ENCODE measurements at regions not wholly inside any gene's neighbourhood (a gene's known extent, or its start where the extent isn't known, plus 50 kb on each side); places are given as distances from the start of the nearest gene placed in this dataset.

DNA sequence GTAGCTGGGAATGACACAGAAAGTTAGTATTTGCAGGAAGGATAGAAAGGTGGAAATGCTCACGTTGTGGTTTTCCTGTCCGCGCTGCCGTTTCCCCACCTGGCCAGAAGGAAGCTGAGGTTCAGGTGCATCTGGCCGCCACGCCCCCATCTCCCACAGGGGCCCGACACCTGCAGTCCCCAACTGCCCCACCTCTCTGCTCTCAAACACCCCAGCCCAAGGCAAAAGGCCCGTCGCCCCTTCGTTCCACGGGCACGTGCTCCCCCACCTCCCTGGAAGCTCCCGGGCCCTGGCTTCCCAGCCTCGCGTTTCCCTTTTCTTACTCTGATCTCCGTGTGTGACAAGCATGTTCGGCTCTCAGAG, 985.1 kb downstream of the BRD1 start:
- TF ChIP-seq, protein P1, sequence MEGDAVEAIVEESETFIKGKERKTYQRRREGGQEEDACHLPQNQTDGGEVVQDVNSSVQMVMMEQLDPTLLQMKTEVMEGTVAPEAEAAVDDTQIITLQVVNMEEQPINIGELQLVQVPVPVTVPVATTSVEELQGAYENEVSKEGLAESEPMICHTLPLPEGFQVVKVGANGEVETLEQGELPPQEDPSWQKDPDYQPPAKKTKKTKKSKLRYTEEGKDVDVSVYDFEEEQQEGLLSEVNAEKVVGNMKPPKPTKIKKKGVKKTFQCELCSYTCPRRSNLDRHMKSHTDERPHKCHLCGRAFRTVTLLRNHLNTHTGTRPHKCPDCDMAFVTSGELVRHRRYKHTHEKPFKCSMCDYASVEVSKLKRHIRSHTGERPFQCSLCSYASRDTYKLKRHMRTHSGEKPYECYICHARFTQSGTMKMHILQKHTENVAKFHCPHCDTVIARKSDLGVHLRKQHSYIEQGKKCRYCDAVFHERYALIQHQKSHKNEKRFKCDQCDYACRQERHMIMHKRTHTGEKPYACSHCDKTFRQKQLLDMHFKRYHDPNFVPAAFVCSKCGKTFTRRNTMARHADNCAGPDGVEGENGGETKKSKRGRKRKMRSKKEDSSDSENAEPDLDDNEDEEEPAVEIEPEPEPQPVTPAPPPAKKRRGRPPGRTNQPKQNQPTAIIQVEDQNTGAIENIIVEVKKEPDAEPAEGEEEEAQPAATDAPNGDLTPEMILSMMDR (conservative IDR thresholded peaks at IDR 0.05): no peak
- Mint-ChIP-seq H3K27ac (ENCODE audit: unreplicated experiment) (no peak overlapping the region), H3K9me3 (peaks cover 2% of the 10 kb centered on the region), H3K36me3 (ENCODE audit: low read depth) (no peaks in the 10 kb centered on the region), H3K4me1 (no peaks in the 10 kb centered on the region), H3K27me3 (ENCODE audit: low read depth) (no peaks in the 10 kb centered on the region), H3K4me3 (no peak overlapping the region)
- no peak for DNase-seq (ENCODE audit: low read depth, low spot score)

DNA sequence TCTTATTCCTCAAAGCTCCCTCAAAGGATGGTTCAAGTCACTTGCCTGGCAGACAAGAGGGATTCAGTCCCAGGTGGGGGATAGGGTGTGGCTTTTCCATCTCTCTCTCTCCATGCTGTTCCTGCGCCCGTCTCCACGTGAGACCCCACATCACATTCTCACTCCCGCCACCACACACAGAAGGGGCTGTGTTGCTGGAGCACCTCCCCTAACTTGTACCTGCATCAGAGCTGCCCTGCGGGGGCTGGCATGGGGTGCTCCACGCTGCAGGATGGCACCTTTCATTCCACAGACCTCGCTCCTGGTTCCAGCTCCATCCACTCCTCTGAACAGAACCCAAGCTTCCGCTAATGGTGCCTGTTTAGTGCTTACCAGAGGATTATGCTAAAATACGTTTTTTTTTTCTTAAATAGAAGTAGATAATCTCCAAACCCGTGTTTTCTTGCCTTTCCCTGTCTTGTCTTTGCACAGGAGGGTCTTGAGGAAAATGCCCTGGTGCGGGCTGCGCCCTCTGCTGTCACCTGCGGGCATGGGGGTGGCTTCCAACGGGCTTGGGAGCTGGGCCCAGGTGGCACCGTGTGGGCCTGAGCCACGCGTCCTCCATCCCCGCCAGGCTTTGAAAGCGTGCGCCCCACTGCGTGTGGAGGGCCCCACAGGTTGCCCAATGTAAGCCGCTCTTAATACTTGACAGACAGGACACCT, 985.6 kb downstream of the BRD1 start:
- Mint-ChIP-seq H3K9me3 (peaks cover 5% of the 10 kb centered on the region), H3K27ac (ENCODE audit: unreplicated experiment) (no peak overlapping the region), H3K4me3 (no peak overlapping the region), H3K4me1 (no peaks in the 10 kb centered on the region), H3K27me3 (ENCODE audit: low read depth) (no peaks in the 10 kb centered on the region), H3K36me3 (ENCODE audit: low read depth) (no peaks in the 10 kb centered on the region)
- TF ChIP-seq, protein P1 (conservative IDR thresholded peaks at IDR 0.05): no peak
- DNase-seq (ENCODE audit: low read depth, low spot score): no peak

DNA sequence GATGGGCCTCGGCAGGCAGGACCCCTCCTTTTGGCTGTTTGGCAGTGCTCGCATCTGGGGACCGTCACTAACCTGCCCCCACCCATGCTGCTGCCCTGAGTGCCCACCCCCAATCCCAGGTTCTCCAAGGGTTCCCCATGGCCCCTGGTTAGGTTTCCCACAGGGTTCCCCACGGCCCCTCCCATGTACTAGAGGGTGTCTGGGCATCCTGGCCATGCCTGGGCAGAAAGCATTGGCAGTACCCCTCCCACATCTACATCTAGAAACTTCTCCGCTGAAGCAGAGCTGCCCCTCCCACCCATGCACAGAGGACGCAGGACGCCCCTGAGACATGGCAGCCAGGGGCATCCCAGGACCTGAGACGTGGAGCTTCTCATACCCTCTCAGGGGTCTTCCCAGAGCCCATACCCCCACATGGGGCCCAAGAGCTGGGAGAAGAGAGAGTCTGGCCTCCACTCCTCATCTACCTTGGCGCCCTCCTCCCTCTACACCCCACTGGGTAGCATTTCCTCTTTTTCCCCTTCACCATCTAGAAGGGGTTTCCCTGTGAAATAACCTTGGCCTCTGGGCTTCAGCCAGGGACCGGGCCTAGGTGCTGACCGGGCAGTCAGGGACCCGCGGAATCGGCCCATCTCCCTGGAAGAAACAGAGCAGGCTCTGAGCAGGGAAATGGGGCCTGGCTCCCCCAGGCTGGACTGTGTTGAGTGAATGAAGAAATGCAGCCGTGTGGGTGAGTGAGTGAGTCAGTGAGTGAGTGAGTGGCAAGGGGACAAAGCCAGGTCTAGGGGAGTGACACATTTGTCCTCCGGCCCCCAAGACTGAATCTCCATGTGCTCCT, 987.3 kb downstream of the BRD1 start:
- Mint-ChIP-seq H3K4me3 (no peak overlapping the region), H3K27me3 (ENCODE audit: low read depth) (no peaks in the 10 kb centered on the region), H3K36me3 (ENCODE audit: low read depth) (no peaks in the 10 kb centered on the region), H3K4me1 (no peaks in the 10 kb centered on the region), H3K9me3 (peaks cover 5% of the 10 kb centered on the region), H3K27ac (ENCODE audit: unreplicated experiment) (no peak overlapping the region)
- TF ChIP-seq, protein P1 (conservative IDR thresholded peaks at IDR 0.05): no peak
- no peak for DNase-seq (ENCODE audit: low read depth, low spot score)

DNA sequence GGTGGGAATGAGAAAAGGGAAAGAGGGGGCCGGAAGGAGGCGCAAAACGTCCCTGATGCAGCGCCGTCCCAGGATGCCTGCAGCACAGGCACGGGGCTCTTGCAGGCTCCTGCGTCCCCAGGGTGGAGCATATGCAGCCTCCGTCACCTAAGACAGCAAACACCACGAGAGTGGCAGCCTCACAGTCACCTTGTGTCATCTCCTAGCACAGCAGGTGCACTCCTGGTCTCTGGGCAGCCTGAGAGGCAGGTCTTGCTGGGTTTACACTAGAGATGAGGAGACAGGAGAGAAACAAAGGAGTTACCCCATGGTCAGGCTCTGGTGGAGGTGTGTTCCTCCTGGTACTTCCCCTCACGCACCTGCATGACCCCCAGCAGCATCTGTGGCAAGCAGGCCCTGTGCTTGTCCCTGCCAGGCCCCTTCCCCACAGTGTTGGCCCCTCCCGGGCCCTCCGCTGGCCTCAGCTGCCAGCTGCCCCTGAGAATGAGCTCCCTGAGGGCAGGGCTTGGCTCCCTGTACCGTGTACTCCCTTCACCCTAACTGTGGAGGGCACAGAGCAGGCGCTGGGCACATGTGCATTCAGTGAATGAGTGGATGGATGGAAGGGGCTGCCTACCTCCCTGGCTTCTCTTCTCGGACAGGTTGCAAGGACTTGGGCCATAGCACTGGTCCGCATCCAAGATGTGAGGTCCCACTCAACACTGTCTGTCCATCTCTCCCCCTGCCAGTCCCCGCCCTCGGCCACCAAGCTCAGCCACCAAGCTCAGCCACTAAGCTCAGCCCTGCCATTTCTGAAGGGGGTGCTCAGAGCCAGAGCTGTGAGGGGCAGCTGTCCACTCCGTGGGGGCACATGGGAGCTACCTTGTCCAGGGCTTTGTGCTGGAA, 988.6 kb downstream of the BRD1 start:
- H3K27me3 Mint-ChIP-seq (ENCODE audit: low read depth): no peaks in the 10 kb centered on the region
- no peak overlapping the region for H3K27ac Mint-ChIP-seq (ENCODE audit: unreplicated experiment)
- no peaks in the 10 kb centered on the region for H3K36me3 Mint-ChIP-seq (ENCODE audit: low read depth)
- TF ChIP-seq, protein P1 (conservative IDR thresholded peaks at IDR 0.05): no peak
- no peak overlapping the region for H3K4me3 Mint-ChIP-seq
- peaks cover 5% of the 10 kb centered on the region for H3K9me3 Mint-ChIP-seq
- DNase-seq (ENCODE audit: low read depth, low spot score): no peak
- no peaks in the 10 kb centered on the region for H3K4me1 Mint-ChIP-seq

DNA sequence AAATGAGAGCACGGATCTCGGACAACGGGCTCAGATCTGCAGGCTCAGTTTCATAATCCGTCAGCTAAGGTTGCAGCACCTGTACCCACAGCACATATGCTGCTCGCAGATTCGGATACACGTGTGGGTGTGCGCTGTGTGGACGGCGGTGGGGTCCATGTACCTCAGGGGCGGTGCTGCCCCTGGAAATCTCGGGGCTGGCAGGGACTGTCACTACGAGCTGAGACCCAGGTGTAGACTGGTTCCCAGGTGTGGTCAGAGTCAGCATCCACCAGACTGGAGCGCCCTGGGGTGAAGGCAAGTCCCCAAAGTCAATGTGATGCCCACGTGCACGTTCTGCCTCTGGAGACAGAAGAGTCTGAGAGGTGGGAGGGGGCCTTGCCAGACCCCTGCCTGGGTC, 989.3 kb downstream of the BRD1 start:
- TF ChIP-seq, protein P1 (conservative IDR thresholded peaks at IDR 0.05): no peak
- H3K4me1 Mint-ChIP-seq: no peaks in the 10 kb centered on the region
- H3K27me3 Mint-ChIP-seq (ENCODE audit: low read depth): no peaks in the 10 kb centered on the region
- no peaks in the 10 kb centered on the region for H3K36me3 Mint-ChIP-seq (ENCODE audit: low read depth)
- no peak overlapping the region for H3K4me3 Mint-ChIP-seq
- peaks cover 5% of the 10 kb centered on the region for H3K9me3 Mint-ChIP-seq
- DNase-seq (ENCODE audit: low read depth, low spot score): no peak
- H3K27ac Mint-ChIP-seq (ENCODE audit: unreplicated experiment): no peak overlapping the region

Measured in neural crest cell (in vitro differentiated cells).